Stimulated activated naive CD8-positive, alpha-beta T cell treated with anti-CD3 and anti-CD28 coated beads, Interleukin-15, amount 100 ng/mL, for 72 hours (primary cell): ENCODE measurements at regions not wholly inside any gene's neighbourhood (a gene's known extent, or its start where the extent isn't known, plus 50 kb on each side); places are given as distances from the start of the nearest gene placed in this dataset.

Experiments used
- ATAC-seq: fragments of 150-1000 bp; cut with Tn5 transposase; 2 replicates; pipeline ENCODE4 v1.10.0; 2021; ENCODE audit warnings: mild to moderate bottlenecking, moderate library complexity
- DNase-seq, 2 donors: peaks; one replicate each; pipeline ENCODE4 v3.0.0; 2021 to 2022
- H3K27ac Mint-ChIP-seq, 2 donors: one replicate each; pipeline ENCODE4 v1.8.0; 2022; ENCODE audit warnings: mild to moderate bottlenecking in 2 of 2, mixed read lengths in 2 of 2, moderate library complexity in 2 of 2
- H3K27me3 Mint-ChIP-seq: one replicate; pipeline ENCODE4 v1.8.0; 2022; ENCODE audit warnings: mixed read lengths
- H3K4me1 Mint-ChIP-seq: one replicate; pipeline ENCODE4 v1.8.0; 2022; ENCODE audit warnings: mild to moderate bottlenecking, mixed read lengths
- H3K4me3 Mint-ChIP-seq, 2 donors: one replicate each; pipeline ENCODE4 v1.8.0; 2022; ENCODE audit warnings: mild to moderate bottlenecking in 2 of 2, mixed read lengths in 2 of 2, moderate library complexity in 1 of 2
- H3K9me3 Mint-ChIP-seq, 2 donors: one replicate each; pipeline ENCODE4 v1.8.0; 2022; ENCODE audit warnings: mixed read lengths in 2 of 2

GRCh38 chr2:184540246-184540789 lies 58.0 kb upstream of the ZNF804A start:
- Mint-ChIP-seq H3K4me1 (no peaks in the 10 kb centered on the region), H3K4me3 (no peak overlapping the region), H3K9me3 (no peaks in the 10 kb centered on the region), H3K27me3 (no peaks in the 10 kb centered on the region), H3K27ac (no peak overlapping the region)
- DNase-seq (no peak), ATAC-seq (no peak)

GRCh38 chr2:184541591-184541990 lies 56.7 kb upstream of the ZNF804A start:
- Mint-ChIP-seq H3K27me3 (no peaks in the 10 kb centered on the region), H3K4me1 (no peaks in the 10 kb centered on the region), H3K9me3 (no peaks in the 10 kb centered on the region), H3K4me3 (no peak overlapping the region), H3K27ac (no peak overlapping the region)
- no peak for ATAC-seq
- DNase-seq, result no peak

DNA sequence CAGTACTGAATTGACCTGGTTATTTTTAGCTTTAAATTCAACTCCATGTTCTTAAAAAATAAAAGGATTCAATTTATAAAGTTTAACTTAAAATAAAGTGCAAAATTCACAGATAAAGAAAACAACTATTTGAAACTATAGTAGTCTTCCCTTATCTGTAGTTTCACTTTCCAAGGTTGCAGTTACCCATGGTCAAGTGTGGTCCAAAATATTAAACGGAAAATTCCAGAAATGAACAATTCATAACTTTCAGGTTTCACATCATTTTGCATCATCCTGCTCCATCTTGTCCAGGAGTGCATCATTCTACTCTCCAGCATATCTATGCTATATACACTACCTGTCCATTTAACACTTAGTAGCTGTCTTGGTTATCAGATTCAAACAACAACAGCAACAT lies 54.5 kb upstream of the ZNF804A start:
- no peaks in the 10 kb centered on the region for H3K27me3 Mint-ChIP-seq
- ATAC-seq, result no peak
- no peak overlapping the region for H3K27ac Mint-ChIP-seq
- H3K4me1 Mint-ChIP-seq, result no peaks in the 10 kb centered on the region
- no peak overlapping the region for H3K4me3 Mint-ChIP-seq
- no peaks in the 10 kb centered on the region for H3K9me3 Mint-ChIP-seq
- DNase-seq, result no peak
